ENCODE measurements at regions not wholly inside any gene's neighbourhood (a gene's known extent, or its start where the extent isn't known, plus 50 kb on each side); places are given as distances from the start of the nearest gene placed in this dataset.
"Not testable (repeated sequence)": the region's sequence is repeated elsewhere in the genome, so short reads cannot be mapped to it uniquely, and the experiment has no call there.

DNA sequence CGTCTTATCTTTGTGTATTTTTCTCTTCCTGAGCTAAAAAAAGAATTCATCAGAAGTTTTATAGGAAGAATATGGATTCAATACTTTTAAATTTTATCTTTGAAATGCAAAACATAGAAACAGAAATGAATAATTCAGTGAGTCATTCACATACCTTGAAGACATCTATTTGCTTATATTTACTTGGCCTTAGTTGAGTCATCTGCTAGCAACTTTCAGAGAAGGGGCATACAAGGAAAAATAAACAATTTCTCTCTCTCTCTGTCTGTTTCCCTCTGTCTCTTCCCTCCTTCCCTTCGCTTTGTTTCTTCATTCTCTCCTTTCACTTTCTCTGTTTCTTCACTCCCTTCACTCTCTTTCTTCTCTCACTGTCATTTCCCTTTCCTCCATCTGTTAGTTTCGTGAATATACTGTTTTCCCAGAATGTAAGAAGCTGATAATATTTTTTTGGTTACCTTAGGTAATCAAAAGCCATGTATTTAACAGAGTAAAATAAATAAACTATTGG is 477.2 kb downstream of the BRINP3 start:
- peak; percentile 71 for DNase-seq (ENCODE audit: low read depth)

DNA sequence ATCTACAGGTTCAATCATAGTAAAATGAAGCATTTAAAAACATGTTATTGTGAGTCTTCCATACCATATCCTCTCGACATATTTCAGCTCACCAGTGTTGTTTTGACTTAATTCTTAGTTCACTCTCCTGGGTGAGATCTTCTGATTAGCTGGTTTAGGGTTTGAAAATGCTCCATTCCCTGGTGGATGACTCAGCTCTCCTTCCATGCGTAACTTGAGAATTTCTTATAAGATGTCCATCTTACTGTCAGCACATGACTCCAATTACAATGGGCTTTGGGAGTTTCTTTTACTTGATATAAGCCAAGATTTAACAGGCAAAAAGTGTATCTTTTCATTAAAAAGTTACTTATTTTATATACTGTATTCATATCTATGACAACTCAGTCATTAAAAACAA is 476.5 kb downstream of the BRINP3 start:
- peak; percentile 65 for DNase-seq (ENCODE audit: low read depth)

DNA sequence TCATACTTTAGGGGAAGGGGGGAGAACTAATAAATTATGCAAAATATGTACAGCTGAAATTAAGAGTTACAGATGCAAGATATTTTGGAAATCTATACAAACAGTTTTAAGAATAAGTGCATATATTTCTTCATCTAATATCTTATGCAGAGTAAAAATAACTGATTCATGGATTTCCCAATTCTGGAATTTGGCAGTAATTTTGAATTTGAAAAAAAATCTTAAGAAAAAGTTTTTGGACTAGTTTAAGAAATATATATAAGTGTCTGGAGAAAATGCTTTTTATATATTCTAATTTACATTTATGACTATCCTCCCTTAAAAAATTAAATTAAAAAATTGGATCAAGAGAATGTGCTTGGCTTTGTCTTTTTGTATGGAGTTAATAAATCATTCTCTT is 474.3 kb downstream of the BRINP3 start:
- DNase-seq (ENCODE audit: low read depth), result no peak

DNA sequence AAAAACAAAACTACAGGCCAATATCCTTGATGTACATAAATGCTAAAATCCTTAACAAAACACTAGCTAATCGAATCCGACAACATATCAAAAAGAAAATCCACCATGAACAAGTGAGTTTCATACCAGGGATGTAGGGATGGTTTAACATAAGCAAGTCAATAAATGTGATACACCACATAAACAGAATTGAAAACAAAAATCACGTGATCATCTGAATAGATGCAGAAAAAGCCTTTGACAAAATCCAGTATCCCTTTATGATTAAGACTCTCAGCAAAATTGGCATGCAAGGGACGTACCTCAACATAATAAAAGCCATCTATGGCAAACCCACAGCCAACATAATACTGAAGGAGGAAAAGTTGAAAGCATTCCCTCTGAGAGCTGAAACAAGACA is 466.1 kb downstream of the BRINP3 start:
- no peak for DNase-seq (ENCODE audit: low read depth)

DNA sequence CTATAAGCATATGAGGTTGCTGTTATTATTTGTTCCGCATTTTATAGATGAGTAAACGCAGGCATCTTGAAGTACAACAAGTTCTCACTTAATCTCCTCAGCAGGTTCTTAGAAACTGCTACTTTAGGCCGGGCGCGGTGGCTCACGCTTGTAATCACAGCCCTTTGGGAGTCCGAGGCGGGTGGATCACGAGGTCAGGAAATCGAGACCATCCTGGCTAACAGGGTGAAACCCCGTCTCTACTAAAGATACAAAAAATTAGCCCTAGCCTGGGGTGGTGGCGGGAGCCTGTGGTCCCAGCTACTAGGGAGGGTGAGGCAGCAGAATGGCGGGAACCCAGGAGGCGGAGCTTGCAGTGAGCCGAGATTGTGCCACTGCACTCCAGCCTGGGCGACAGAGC is 458.5 kb downstream of the BRINP3 start:
- DNase-seq (ENCODE audit: low read depth), result not testable (repeated sequence)

- DNase-seq (ENCODE audit: low read depth), result no peak
Measured at GRCh38 chr1:190019717-190020116, 457.9 kb downstream of the BRINP3 start.

GRCh38 chr1:190022709-190023108 is 455.0 kb downstream of the BRINP3 start:
- DNase-seq (ENCODE audit: low read depth), result peak; percentile 50

- DNase-seq (ENCODE audit: low read depth), result no peak
Measured at GRCh38 chr1:190029441-190029840, 448.2 kb downstream of the BRINP3 start.

DNA sequence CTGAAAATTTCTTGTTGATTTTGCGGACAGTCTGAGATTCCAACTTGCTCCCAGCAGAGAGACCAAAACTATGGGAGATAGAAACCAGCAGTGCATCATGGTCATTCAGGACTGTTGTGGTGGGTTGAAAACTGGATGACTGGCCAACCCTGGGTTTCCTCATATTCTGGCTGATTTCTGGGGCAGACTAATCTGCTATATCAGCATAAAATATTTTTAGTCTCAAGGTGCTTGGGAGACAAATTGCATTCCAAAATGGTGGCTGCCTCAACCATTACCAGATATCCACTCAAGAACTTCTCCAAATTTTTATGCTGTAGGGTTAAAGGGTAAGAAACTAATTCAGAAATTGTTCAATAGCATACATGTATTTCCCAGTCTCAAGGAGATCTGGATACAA is 434.0 kb downstream of the BRINP3 start:
- no peak for DNase-seq (ENCODE audit: low read depth)

- DNase-seq (ENCODE audit: low read depth), result no peak
Measured at GRCh38 chr1:190046231-190046630, 431.4 kb downstream of the BRINP3 start.

Data from iris pigment epithelial cell (primary cell).